Heart right ventricle (tissue), 16 donors: ENCODE measurements at regions not wholly inside any gene's neighbourhood (a gene's known extent, or its start where the extent isn't known, plus 50 kb on each side); places are given as distances from the start of the nearest gene placed in this dataset.
"Not testable (repeated sequence)": the region's sequence is repeated elsewhere in the genome, so short reads cannot be mapped to it uniquely, and the experiment has no call there.

Experiments used
- ATAC-seq, 8 donors: fragments of 200-7000 bp; cut with Tn5 transposase; one replicate each; pipeline ENCODE4 v1.9.1; 2020; ENCODE audit warnings: mild to moderate bottlenecking in 8 of 8, moderate library complexity in 8 of 8, moderate number of reproducible peaks in 1 of 8
- DNase-seq, 2 donors: peaks; one replicate each; pipeline ENCODE4 v3.0.0-alpha.2; 2020
- H3K27ac ChIP-seq, 10 donors: fragments of 200-600 bp; sonication (generic) in 2 of 10; one replicate each; pipeline versions ENCODE4 v1.5.0 to v1.8.0; 2020 to 2022; ENCODE audit warnings: mild to moderate bottlenecking in 3 of 10
- H3K27me3 ChIP-seq, 7 donors: fragments of 200-600 bp; one replicate each; pipeline ENCODE4 v1.8.0; 2021 to 2022; ENCODE audit warnings: mild to moderate bottlenecking in 2 of 7
- H3K36me3 ChIP-seq, 9 donors: fragments of 200-600 bp; sonication (generic) in 1 of 9; one replicate each; pipeline versions ENCODE4 v1.5.0 to v1.8.0; 2020 to 2022; ENCODE audit warnings: mild to moderate bottlenecking in 2 of 9
- H3K4me1 ChIP-seq, 9 donors: fragments of 200-600 bp; sonication (generic) in 1 of 9; one replicate each; pipeline versions ENCODE4 v1.5.0 to v1.8.0; 2020 to 2022; ENCODE audit warnings: mild to moderate bottlenecking in 4 of 9
- H3K4me3 ChIP-seq, 10 donors: fragments of 200-600 bp; sonication (generic) in 2 of 10; one replicate each; pipeline versions ENCODE4 v1.5.0 to v1.8.0; 2020 to 2022; ENCODE audit warnings: mild to moderate bottlenecking in 7 of 10, moderate library complexity in 2 of 10
- H3K9me3 ChIP-seq, 11 donors: fragments of 200-600 bp in 10 of 11; sonication (generic) in 2 of 11; one replicate each; pipeline versions ENCODE4 v1.5.0 to v1.8.0; 2013 to 2022; ENCODE audit warnings: mild to moderate bottlenecking in 2 of 11, control low read depth in 1 of 11, moderate library complexity in 1 of 11
- WGBS, 2 donors: extraction: QIAGEN DNeasy Blood & Tissue Kit; methylation state at CpG; one replicate each; pipeline ENCODE4 v1.1.7; 2013; ENCODE audit warnings: inconsistent platforms in 1 of 2; 5-methylcytosine and 5-hydroxymethylcytosine counted together
- intact Hi-C, 10 donors: fragments of 100-400 bp; cut with DNase I; formaldehyde crosslinking; loops; one replicate each; pipeline versions ENCODE4 v1.11.1 to v1.14.2; 2022
- TF ChIP-seq, protein P1 (sequence below), 9 donors: fragments of 200-600 bp; sonication (generic) in 2 of 9; IDR thresholded peaks; one replicate each; pipeline versions ENCODE4 v1.5.0 to v1.8.0; 2021 to 2022; ENCODE audit warnings: antibody characterized with exemption in 9 of 9, mild to moderate bottlenecking in 5 of 9, moderate library complexity in 1 of 9
- donor health status: Arrhythmogenic right ventricular cardiomyopathy.
- donor health status: ischemic (EF 13 %, LVEDD 7.1; RV severe dilation, severe dysfunction).
- donor health status: healthy with polysubstance abuse.
- donor health status: DM: no; HTN: yes; CAD: no.
- donor health status: DM: no; HTN: no; CAD: no.
- donor health status: ischemic (EF 25% LVEDD 6.9; RV normal size, moderate dysfunction).
- donor health status: ischemic (EF 25% LVEDD 5.7; RV mildly dilated, moderate dysfunction).
- donor health status: healthy.
- donor health status: DM: yes; HTN: yes; CAD: no.
- donor health status: Ischemic cardiomyopathy.
- donor health status: ischemic (EF 35%, LVEDD 5.7; RV mildly dilated, moderate dysfunction).
- donor health status: nonischemic (EF 11% LVEDD 7.7; RV severe dilation, severe dysfunction).
- donor health status: DM: yes; HTN: yes; CAD: no.
- donor health status: PGD.
- donor health status: ischemic (EF 29% LVEDD 5.4; RV normal size, mild dysfunction).
- donor health status: nonischemic (EF 23%, LVEDD 6.1; RV moderate dilation, normal function).

GRCh38 chr9:1927546-1927945, 87.6 kb upstream of the SMARCA2 start:
- no peaks in the 10 kb centered on the region for H3K36me3 ChIP-seq
- TF ChIP-seq, protein P1, sequence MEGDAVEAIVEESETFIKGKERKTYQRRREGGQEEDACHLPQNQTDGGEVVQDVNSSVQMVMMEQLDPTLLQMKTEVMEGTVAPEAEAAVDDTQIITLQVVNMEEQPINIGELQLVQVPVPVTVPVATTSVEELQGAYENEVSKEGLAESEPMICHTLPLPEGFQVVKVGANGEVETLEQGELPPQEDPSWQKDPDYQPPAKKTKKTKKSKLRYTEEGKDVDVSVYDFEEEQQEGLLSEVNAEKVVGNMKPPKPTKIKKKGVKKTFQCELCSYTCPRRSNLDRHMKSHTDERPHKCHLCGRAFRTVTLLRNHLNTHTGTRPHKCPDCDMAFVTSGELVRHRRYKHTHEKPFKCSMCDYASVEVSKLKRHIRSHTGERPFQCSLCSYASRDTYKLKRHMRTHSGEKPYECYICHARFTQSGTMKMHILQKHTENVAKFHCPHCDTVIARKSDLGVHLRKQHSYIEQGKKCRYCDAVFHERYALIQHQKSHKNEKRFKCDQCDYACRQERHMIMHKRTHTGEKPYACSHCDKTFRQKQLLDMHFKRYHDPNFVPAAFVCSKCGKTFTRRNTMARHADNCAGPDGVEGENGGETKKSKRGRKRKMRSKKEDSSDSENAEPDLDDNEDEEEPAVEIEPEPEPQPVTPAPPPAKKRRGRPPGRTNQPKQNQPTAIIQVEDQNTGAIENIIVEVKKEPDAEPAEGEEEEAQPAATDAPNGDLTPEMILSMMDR (IDR thresholded peaks at IDR 0.05) = no peak
- H3K4me1 ChIP-seq = no peaks in the 10 kb centered on the region
- DNase-seq (no peak), ATAC-seq (no peak)
- 86 to 88% methylated on average over 6 of the region's 6 CpGs for WGBS, 2 donors
- H3K4me3 ChIP-seq = no peak overlapping the region
- intact Hi-C loops = no loop called here
- H3K9me3 ChIP-seq = peaks cover 0 to 3% (median 0%) of the 10 kb centered on the region in 11 donors
- H3K27ac ChIP-seq = no peak overlapping the region
- no peaks in the 10 kb centered on the region for H3K27me3 ChIP-seq

GRCh38 chr9:1929134-1929533, 86.0 kb upstream of the SMARCA2 start:
- WGBS, 2 donors = 62 to 67% methylated on average over 2 of the region's 2 CpGs
- no peak overlapping the region for H3K27ac ChIP-seq
- H3K27me3 ChIP-seq = no peaks in the 10 kb centered on the region
- peaks cover 0 to 3% (median 0%) of the 10 kb centered on the region in 11 donors for H3K9me3 ChIP-seq
- H3K4me3 ChIP-seq = no peak overlapping the region
- intact Hi-C loops = no loop called here
- no peaks in the 10 kb centered on the region for H3K4me1 ChIP-seq
- TF ChIP-seq, protein P1 (IDR thresholded peaks at IDR 0.05) = no peak
- H3K36me3 ChIP-seq = no peaks in the 10 kb centered on the region
- DNase-seq = no peak
- no peak for ATAC-seq

GRCh38 chr9:1929722-1930244, 85.4 kb upstream of the SMARCA2 start:
- Histone ChIP-seq H3K27me3 (no peaks in the 10 kb centered on the region), H3K36me3 (no peaks in the 10 kb centered on the region), H3K9me3 (peaks cover 0 to 3% (median 0%) of the 10 kb centered on the region in 11 donors), H3K4me1 (no peaks in the 10 kb centered on the region), H3K4me3 (no peak overlapping the region), H3K27ac (no peak overlapping the region)
- ATAC-seq (peak in 1 of 8 donors; percentile 20), DNase-seq (no peak)
- intact Hi-C loops = no loop called here
- TF ChIP-seq, protein P1 (IDR thresholded peaks at IDR 0.05) = no peak
- WGBS, 2 donors = 77 to 79% methylated on average over 5 of the region's 5 CpGs

DNA sequence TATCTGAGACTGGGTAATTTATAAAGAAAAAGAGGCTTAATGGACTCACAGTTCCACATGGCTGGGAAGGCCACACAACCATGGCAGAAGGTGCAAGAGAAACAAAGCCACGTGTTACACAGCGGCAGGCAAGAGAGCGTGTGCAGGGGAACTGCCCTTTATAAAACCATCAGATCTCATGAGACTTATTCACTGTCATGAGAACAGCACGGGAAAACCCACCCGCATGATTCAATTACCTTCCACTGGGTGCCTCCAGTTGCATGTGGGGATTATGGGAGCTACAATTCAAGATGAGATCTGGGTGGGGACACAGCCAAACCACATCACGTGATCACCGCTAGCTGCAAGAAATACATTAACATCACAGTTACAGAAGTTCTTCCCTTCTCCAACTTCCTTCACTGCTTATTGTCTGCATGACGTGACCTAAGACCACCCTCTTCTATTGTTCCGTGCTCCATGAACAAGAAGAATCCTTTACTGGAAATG, 84.9 kb upstream of the SMARCA2 start:
- H3K4me3 ChIP-seq, H3K27me3 ChIP-seq, H3K4me1 ChIP-seq, H3K27ac ChIP-seq, H3K9me3 ChIP-seq, ATAC-seq, H3K36me3 ChIP-seq, intact Hi-C loops, DNase-seq: not testable (repeated sequence)
- WGBS, 2 donors = 88 to 90% methylated on average over 9 of the region's 9 CpGs

GRCh38 chr9:1938135-1938534, 77.0 kb upstream of the SMARCA2 start:
- DNase-seq (no peak), ATAC-seq (no peak)
- Histone ChIP-seq H3K36me3 (no peaks in the 10 kb centered on the region), H3K4me3 (no peak overlapping the region), H3K4me1 (no peaks in the 10 kb centered on the region), H3K9me3 (peaks cover 0 to 4% (median 0%) of the 10 kb centered on the region in 11 donors), H3K27me3 (peaks cover 0 to 7% (median 0%) of the 10 kb centered on the region in 7 donors), H3K27ac (no peak overlapping the region)
- 32 to 42% methylated on average over 1 of the region's 1 CpG for WGBS, 2 donors
- TF ChIP-seq, protein P1 (IDR thresholded peaks at IDR 0.05) = no peak
- intact Hi-C loops = no loop called here
